BJ (cell line): ENCODE measurements at regions not wholly inside any gene's neighbourhood (a gene's known extent, or its start where the extent isn't known, plus 50 kb on each side); places are given as distances from the start of the nearest gene placed in this dataset.

Source experiments
- CTCF ChIA-PET: fragments of 350-600 bp; formaldehyde crosslinking; extraction: SDS; loops from one replicate; lab custom pipeline; 2021; ENCODE audit warnings: antibody characterized with exemption, inconsistent platforms; lab: Yijun Ruan, JAX
- POLR2A ChIA-PET: fragments of 300-600 bp; sonication (Branson Sonifier 250); formaldehyde crosslinking; extraction: SDS; loops from one replicate; lab custom pipeline; 2021; ENCODE audit warnings: antibody characterized with exemption; lab: Charles Lee
- DNase-seq: peaks from one replicate; pipeline ENCODE4 v3.0.0-alpha.2; 2011; ENCODE audit warnings: low read depth
- H3K27me3 ChIP-seq: 2 replicates; pipeline ENCODE4 v1.6.0; 2011; ENCODE audit warnings: low read length; ENCODE audit not compliant: control insufficient read depth, insufficient read depth
- H3K36me3 ChIP-seq: 2 replicates; pipeline ENCODE4 v1.5.1; 2011; ENCODE audit warnings: low read length; ENCODE audit not compliant: control insufficient read depth, insufficient read depth
- H3K4me3 ChIP-seq: 2 replicates; pipeline ENCODE4 v1.5.1; 2011; ENCODE audit warnings: low read depth, mild to moderate bottlenecking, control low read depth, low read length
- TF ChIP-seq, protein P1 (sequence below): IDR thresholded peaks from 2 replicates; pipeline ENCODE4 v1.5.1; 2011; ENCODE audit warnings: low read depth, mild to moderate bottlenecking, control low read depth, inconsistent platforms, low read length, moderate library complexity; ENCODE audit not compliant: insufficient read depth

DNA sequence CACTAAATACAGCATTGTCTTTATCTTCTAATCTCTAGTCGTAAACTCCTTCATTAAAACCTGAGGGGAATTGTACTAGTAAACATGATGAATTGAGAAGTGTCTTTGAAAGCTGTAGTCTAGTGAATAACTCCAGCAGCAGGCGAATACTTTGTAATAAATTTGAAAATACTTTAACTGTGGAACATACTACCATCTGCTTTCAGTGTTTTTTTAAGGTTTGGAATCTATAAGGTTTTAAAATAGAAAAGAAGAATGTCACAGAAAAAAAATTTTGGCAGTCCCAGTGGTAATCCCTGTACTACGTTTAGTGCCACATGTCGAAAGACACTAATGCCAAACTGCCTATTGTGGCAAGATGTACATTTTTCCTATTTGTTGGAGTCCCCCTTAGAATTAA lies 379.0 kb upstream of the NUDT12 start:
- ChIA-PET CTCF (no interaction called here), POLR2A (no interaction called here)
- DNase-seq: no peak

GRCh38 chr5:103938146-103938695 lies 375.6 kb upstream of the NUDT12 start:
- ChIA-PET CTCF (no interaction called here), POLR2A (no interaction called here)
- Histone ChIP-seq H3K36me3 (no peaks in the 10 kb centered on the region), H3K4me3 (no peak overlapping the region), H3K27me3 (no peaks in the 10 kb centered on the region)
- no peak for DNase-seq
- TF ChIP-seq, protein P1, sequence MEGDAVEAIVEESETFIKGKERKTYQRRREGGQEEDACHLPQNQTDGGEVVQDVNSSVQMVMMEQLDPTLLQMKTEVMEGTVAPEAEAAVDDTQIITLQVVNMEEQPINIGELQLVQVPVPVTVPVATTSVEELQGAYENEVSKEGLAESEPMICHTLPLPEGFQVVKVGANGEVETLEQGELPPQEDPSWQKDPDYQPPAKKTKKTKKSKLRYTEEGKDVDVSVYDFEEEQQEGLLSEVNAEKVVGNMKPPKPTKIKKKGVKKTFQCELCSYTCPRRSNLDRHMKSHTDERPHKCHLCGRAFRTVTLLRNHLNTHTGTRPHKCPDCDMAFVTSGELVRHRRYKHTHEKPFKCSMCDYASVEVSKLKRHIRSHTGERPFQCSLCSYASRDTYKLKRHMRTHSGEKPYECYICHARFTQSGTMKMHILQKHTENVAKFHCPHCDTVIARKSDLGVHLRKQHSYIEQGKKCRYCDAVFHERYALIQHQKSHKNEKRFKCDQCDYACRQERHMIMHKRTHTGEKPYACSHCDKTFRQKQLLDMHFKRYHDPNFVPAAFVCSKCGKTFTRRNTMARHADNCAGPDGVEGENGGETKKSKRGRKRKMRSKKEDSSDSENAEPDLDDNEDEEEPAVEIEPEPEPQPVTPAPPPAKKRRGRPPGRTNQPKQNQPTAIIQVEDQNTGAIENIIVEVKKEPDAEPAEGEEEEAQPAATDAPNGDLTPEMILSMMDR: no peak

More for the DNA sequence above, 379.0 kb upstream of the NUDT12 start:
- Histone ChIP-seq H3K27me3 (no peaks in the 10 kb centered on the region), H3K4me3 (no peak overlapping the region), H3K36me3 (no peaks in the 10 kb centered on the region)
- TF ChIP-seq, protein P1: no peak

DNA sequence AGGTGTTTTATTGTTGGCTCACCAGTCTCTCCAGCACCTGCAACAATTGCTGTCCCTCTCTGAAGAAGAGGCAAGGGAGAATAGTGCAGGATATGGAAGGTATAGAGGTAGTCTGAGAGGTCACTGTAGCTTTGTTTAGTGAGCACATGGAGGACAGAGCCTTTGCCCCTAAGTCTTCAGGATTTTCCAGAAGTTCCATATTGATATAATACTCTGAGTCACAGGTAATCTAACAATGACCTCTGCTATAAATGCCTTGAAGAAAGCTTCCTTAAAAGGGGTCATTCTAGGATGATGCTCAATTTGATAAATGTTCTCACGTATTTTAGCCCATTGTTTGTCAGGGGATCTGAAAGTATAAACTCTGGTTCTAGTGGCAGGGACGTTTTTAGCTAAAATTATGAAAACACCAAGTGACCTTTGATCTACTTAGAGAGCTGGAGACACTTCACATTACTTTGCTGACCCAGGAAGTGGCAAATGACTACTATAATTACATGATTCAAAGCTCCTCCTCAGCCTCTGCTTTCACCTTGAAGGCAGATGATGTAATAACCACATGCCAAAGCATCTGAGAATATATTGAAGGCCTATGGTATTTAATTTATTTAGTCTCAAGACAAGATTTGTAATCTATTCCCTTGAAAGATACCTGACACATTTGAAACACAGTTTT lies 366.9 kb upstream of the NUDT12 start:
- no peak overlapping the region for H3K4me3 ChIP-seq
- DNase-seq: no peak
- POLR2A ChIA-PET: interaction anchor here (0.6 kb wide), 1 partner anchor 11 kb away, joined by 3 read pairs; no protein-coding TSS in a partner anchor
- CTCF ChIA-PET: no interaction called here
- TF ChIP-seq, protein P1: no peak
- H3K27me3 ChIP-seq: no peaks in the 10 kb centered on the region
- no peaks in the 10 kb centered on the region for H3K36me3 ChIP-seq

GRCh38 chr5:103927739-103928138 lies 365.1 kb upstream of the NUDT12 start:
- H3K4me3 ChIP-seq: no peak overlapping the region
- POLR2A ChIA-PET: no interaction called here
- TF ChIP-seq, protein P1: no peak
- no peak for DNase-seq
- H3K27me3 ChIP-seq: no peaks in the 10 kb centered on the region
- CTCF ChIA-PET: no interaction called here
- H3K36me3 ChIP-seq: no peaks in the 10 kb centered on the region

DNA sequence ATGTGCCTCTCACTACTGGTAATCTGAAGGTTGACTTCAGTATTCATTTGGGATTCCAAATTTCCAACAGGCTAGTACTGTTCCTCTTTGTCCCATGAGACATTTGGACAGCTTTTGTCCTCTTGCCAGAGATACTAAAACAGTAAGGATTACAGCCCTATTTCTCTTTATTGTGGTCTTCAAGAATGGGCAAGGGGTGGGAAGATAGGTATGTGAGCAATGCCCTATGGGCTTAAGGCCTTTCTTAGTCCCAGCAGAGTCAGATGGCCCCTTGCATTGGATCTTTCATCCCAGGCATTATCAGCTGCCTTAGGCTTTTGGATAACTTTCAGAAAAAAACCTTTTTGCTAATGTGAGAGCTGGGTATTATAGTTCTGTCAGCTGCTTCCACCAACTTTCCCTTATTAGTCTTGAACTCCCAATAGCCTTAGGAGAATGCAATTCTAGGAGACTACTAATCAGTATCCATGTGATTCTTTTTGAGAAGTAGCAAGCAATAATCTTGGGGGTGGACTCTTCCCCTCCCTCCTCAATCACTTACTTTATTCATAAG lies 361.1 kb upstream of the NUDT12 start:
- Histone ChIP-seq H3K4me3 (no peak overlapping the region), H3K27me3 (no peaks in the 10 kb centered on the region), H3K36me3 (no peaks in the 10 kb centered on the region)
- TF ChIP-seq, protein P1: no peak
- POLR2A ChIA-PET: no interaction called here
- CTCF ChIA-PET: interaction anchor here (1.2 kb wide), 1 partner anchor 255 kb away, joined by 3 read pairs; no protein-coding TSS in a partner anchor
- no peak for DNase-seq
